ENCODE measurements at regions not wholly inside any gene's neighbourhood (a gene's known extent, or its start where the extent isn't known, plus 50 kb on each side); places are given as distances from the start of the nearest gene placed in this dataset.

GRCh38 chr9:30970812-30971211 is 1413.6 kb upstream of the ACO1 start:
- Histone ChIP-seq H3K27ac (ENCODE audit: low read length) (no peak overlapping the region), H3K4me3 (ENCODE audit: control insufficient read depth in 1 of 2, extremely low read depth in 1 of 2, low read length in 1 of 2) (no peak overlapping the region), H3K4me1 (ENCODE audit: control insufficient read depth in 1 of 2, extremely low read depth in 1 of 2, insufficient read depth in 2 of 2, low read length in 2 of 2) (no peaks in the 10 kb centered on the region), H3K27me3 (replicated peaks in 1 of 2; ENCODE audit: control insufficient read depth in 2 of 2, extremely low read depth in 1 of 2, insufficient read depth in 2 of 2, low read length in 1 of 2) (no peaks in the 10 kb centered on the region), H3K36me3 (ENCODE audit: control insufficient read depth in 2 of 2, extremely low read depth in 1 of 2, insufficient read depth in 1 of 2, low read length in 1 of 2) (no peaks in the 10 kb centered on the region), H3K9me3 (no peaks in the 10 kb centered on the region)
- no CpG with 5 or more reads among the region's 3 CpGs for WGBS (ENCODE audit: insufficient coverage)
- Mint-ChIP-seq H3K4me3 (no peak overlapping the region), H3K27me3 (peaks cover 0 to 5% of the 10 kb centered on the region in 2 donors), H3K4me1 (peaks cover 0 to 2% (median 2%) of the 10 kb centered on the region in 3 donors), H3K9me3 (no peaks in the 10 kb centered on the region), H3K36me3 (no peaks in the 10 kb centered on the region), H3K27ac (no peak overlapping the region)
- no peak for ATAC-seq (replicated peaks in 1 of 4)
- ChIA-PET CTCF (no interaction called here), POLR2A (no interaction called here)
- no peak for DNase-seq

- Mint-ChIP-seq H3K27ac (no peak overlapping the region), H3K4me1 (peaks cover 0 to 2% (median 2%) of the 10 kb centered on the region in 3 donors), H3K36me3 (no peaks in the 10 kb centered on the region), H3K9me3 (no peaks in the 10 kb centered on the region), H3K27me3 (no peaks in the 10 kb centered on the region), H3K4me3 (no peak overlapping the region)
- ChIA-PET CTCF (no interaction called here), POLR2A (no interaction called here)
- Histone ChIP-seq H3K4me3 (ENCODE audit: control insufficient read depth in 1 of 2, extremely low read depth in 1 of 2, low read length in 1 of 2) (no peak overlapping the region), H3K27me3 (replicated peaks in 1 of 2; ENCODE audit: control insufficient read depth in 2 of 2, extremely low read depth in 1 of 2, insufficient read depth in 2 of 2, low read length in 1 of 2) (no peaks in the 10 kb centered on the region), H3K36me3 (ENCODE audit: control insufficient read depth in 2 of 2, extremely low read depth in 1 of 2, insufficient read depth in 1 of 2, low read length in 1 of 2) (no peaks in the 10 kb centered on the region), H3K4me1 (ENCODE audit: control insufficient read depth in 1 of 2, extremely low read depth in 1 of 2, insufficient read depth in 2 of 2, low read length in 2 of 2) (no peaks in the 10 kb centered on the region), H3K27ac (ENCODE audit: low read length) (no peak overlapping the region), H3K9me3 (no peaks in the 10 kb centered on the region)
- DNase-seq (no peak), ATAC-seq (replicated peaks in 1 of 4) (no peak)
Observed at GRCh38 chr9:30972654-30973053, 1411.8 kb upstream of the ACO1 start.

- H3K27me3 Mint-ChIP-seq, result peaks cover 0 to 5% of the 10 kb centered on the region in 2 donors
- no peaks in the 10 kb centered on the region for H3K4me1 Mint-ChIP-seq
- Histone ChIP-seq H3K9me3 (no peaks in the 10 kb centered on the region), H3K27ac (ENCODE audit: low read length) (no peak overlapping the region), H3K27me3 (replicated peaks in 1 of 2; ENCODE audit: control insufficient read depth in 2 of 2, extremely low read depth in 1 of 2, insufficient read depth in 2 of 2, low read length in 1 of 2) (peaks cover 0 to 2% of the 10 kb centered on the region in 2 experiments), H3K36me3 (ENCODE audit: control insufficient read depth in 2 of 2, extremely low read depth in 1 of 2, insufficient read depth in 1 of 2, low read length in 1 of 2) (no peaks in the 10 kb centered on the region), H3K4me3 (ENCODE audit: control insufficient read depth in 1 of 2, extremely low read depth in 1 of 2, low read length in 1 of 2) (no peak overlapping the region), H3K4me1 (ENCODE audit: control insufficient read depth in 1 of 2, extremely low read depth in 1 of 2, insufficient read depth in 2 of 2, low read length in 2 of 2) (no peaks in the 10 kb centered on the region)
- ChIA-PET CTCF (no interaction called here), POLR2A (no interaction called here)
- peaks cover 0 to 9% (median 8%) of the 10 kb centered on the region in 3 donors for H3K9me3 Mint-ChIP-seq
- no peaks in the 10 kb centered on the region for H3K36me3 Mint-ChIP-seq
- H3K27ac Mint-ChIP-seq, result no peak overlapping the region
- H3K4me3 Mint-ChIP-seq, result no peak overlapping the region
- no peak for DNase-seq
- ATAC-seq (replicated peaks in 1 of 4), result no peak
- no CpG with 5 or more reads among the region's 1 CpG for WGBS (ENCODE audit: insufficient coverage)
Observed at GRCh38 chr9:30977965-30978364, 1406.5 kb upstream of the ACO1 start.

GRCh38 chr9:30982301-30982700 is 1402.1 kb upstream of the ACO1 start:
- no peaks in the 10 kb centered on the region for H3K4me1 ChIP-seq (ENCODE audit: control insufficient read depth in 1 of 2, extremely low read depth in 1 of 2, insufficient read depth in 2 of 2, low read length in 2 of 2)
- H3K4me1 Mint-ChIP-seq, result no peaks in the 10 kb centered on the region
- no peaks in the 10 kb centered on the region for H3K36me3 Mint-ChIP-seq
- no peak overlapping the region for H3K27ac Mint-ChIP-seq
- ATAC-seq (replicated peaks in 1 of 4), result no peak
- H3K4me3 ChIP-seq (ENCODE audit: control insufficient read depth in 1 of 2, extremely low read depth in 1 of 2, low read length in 1 of 2), result no peak overlapping the region
- no peak overlapping the region for H3K4me3 Mint-ChIP-seq
- POLR2A ChIA-PET, result no interaction called here
- H3K9me3 ChIP-seq, result no peaks in the 10 kb centered on the region
- H3K9me3 Mint-ChIP-seq, result peaks cover 0 to 9% (median 9%) of the 10 kb centered on the region in 3 donors
- CTCF ChIA-PET, result no interaction called here
- 44% methylated on average over 3 of the region's 3 CpGs for WGBS (ENCODE audit: insufficient coverage)
- no peak overlapping the region for H3K27ac ChIP-seq (ENCODE audit: low read length)
- DNase-seq, result no peak
- H3K27me3 ChIP-seq (replicated peaks in 1 of 2; ENCODE audit: control insufficient read depth in 2 of 2, extremely low read depth in 1 of 2, insufficient read depth in 2 of 2, low read length in 1 of 2), result peaks cover 0 to 2% of the 10 kb centered on the region in 2 experiments
- no peaks in the 10 kb centered on the region for H3K36me3 ChIP-seq (ENCODE audit: control insufficient read depth in 2 of 2, extremely low read depth in 1 of 2, insufficient read depth in 1 of 2, low read length in 1 of 2)
- peaks cover 0 to 5% of the 10 kb centered on the region in 2 donors for H3K27me3 Mint-ChIP-seq

GRCh38 chr9:30995956-30996738 is 1388.3 kb upstream of the ACO1 start:
- WGBS (ENCODE audit: insufficient coverage), result 80% methylated on average over 1 of the region's 5 CpGs
- no peaks in the 10 kb centered on the region for H3K27me3 Mint-ChIP-seq
- ChIA-PET POLR2A (no interaction called here), CTCF (interaction anchor here in 1 of 2 donors (0.6 kb wide), 1 partner anchor 1142 kb away, joined by 3 read pairs; no protein-coding TSS in a partner anchor)
- no peaks in the 10 kb centered on the region for H3K36me3 Mint-ChIP-seq
- H3K4me1 ChIP-seq (ENCODE audit: control insufficient read depth in 1 of 2, extremely low read depth in 1 of 2, insufficient read depth in 2 of 2, low read length in 2 of 2), result no peaks in the 10 kb centered on the region
- no peaks in the 10 kb centered on the region for H3K36me3 ChIP-seq (ENCODE audit: control insufficient read depth in 2 of 2, extremely low read depth in 1 of 2, insufficient read depth in 1 of 2, low read length in 1 of 2)
- H3K4me1 Mint-ChIP-seq, result no peaks in the 10 kb centered on the region
- no peak overlapping the region for H3K27ac Mint-ChIP-seq
- DNase-seq, result no peak
- H3K27ac ChIP-seq (ENCODE audit: low read length), result no peak overlapping the region
- no peak overlapping the region for H3K4me3 Mint-ChIP-seq
- H3K27me3 ChIP-seq (replicated peaks in 1 of 2; ENCODE audit: control insufficient read depth in 2 of 2, extremely low read depth in 1 of 2, insufficient read depth in 2 of 2, low read length in 1 of 2), result no peaks in the 10 kb centered on the region
- H3K9me3 Mint-ChIP-seq, result no peaks in the 10 kb centered on the region
- no peaks in the 10 kb centered on the region for H3K9me3 ChIP-seq
- H3K4me3 ChIP-seq (ENCODE audit: control insufficient read depth in 1 of 2, extremely low read depth in 1 of 2, low read length in 1 of 2), result no peak overlapping the region
- no peak for ATAC-seq (replicated peaks in 1 of 4)

- H3K9me3 Mint-ChIP-seq, result peaks cover 0 to 1% (median 0%) of the 10 kb centered on the region in 3 donors
- ChIA-PET CTCF (interaction anchor here in 1 of 2 donors (0.6 to 0.8 kb wide), 2 partner anchors 725 to 1141 kb away, joined by 3 read pairs; no protein-coding TSS in a partner anchor), POLR2A (no interaction called here)
- no peaks in the 10 kb centered on the region for H3K9me3 ChIP-seq
- no peak overlapping the region for H3K27ac ChIP-seq (ENCODE audit: low read length)
- H3K4me3 ChIP-seq (ENCODE audit: control insufficient read depth in 1 of 2, extremely low read depth in 1 of 2, low read length in 1 of 2), result no peak overlapping the region
- no peaks in the 10 kb centered on the region for H3K36me3 ChIP-seq (ENCODE audit: control insufficient read depth in 2 of 2, extremely low read depth in 1 of 2, insufficient read depth in 1 of 2, low read length in 1 of 2)
- WGBS (ENCODE audit: insufficient coverage), result no CpG with 5 or more reads among the region's 1 CpG
- no peaks in the 10 kb centered on the region for H3K36me3 Mint-ChIP-seq
- no peak for DNase-seq
- H3K4me1 Mint-ChIP-seq, result no peaks in the 10 kb centered on the region
- no peak overlapping the region for H3K27ac Mint-ChIP-seq
- no peaks in the 10 kb centered on the region for H3K27me3 ChIP-seq (replicated peaks in 1 of 2; ENCODE audit: control insufficient read depth in 2 of 2, extremely low read depth in 1 of 2, insufficient read depth in 2 of 2, low read length in 1 of 2)
- H3K27me3 Mint-ChIP-seq, result no peaks in the 10 kb centered on the region
- H3K4me1 ChIP-seq (ENCODE audit: control insufficient read depth in 1 of 2, extremely low read depth in 1 of 2, insufficient read depth in 2 of 2, low read length in 2 of 2), result no peaks in the 10 kb centered on the region
- no peak overlapping the region for H3K4me3 Mint-ChIP-seq
- no peak for ATAC-seq (replicated peaks in 1 of 4)
Observed at GRCh38 chr9:30996761-30997160, 1387.7 kb upstream of the ACO1 start.

Data from T-cell (primary cell).